ENCODE measurements at regions not wholly inside any gene's neighbourhood (a gene's known extent, or its start where the extent isn't known, plus 50 kb on each side); places are given as distances from the start of the nearest gene placed in this dataset.

GRCh38 chr13:22468824-22469223 lies 712.0 kb upstream of the SGCG start:
- no peaks in the 10 kb centered on the region for H3K27me3 ChIP-seq
- TF ChIP-seq CTCF (IDR thresholded peaks at IDR 0.05), result no peak
- H3K9me3 ChIP-seq, result no peaks in the 10 kb centered on the region
- no peak overlapping the region for H3K4me3 ChIP-seq
- no peaks in the 10 kb centered on the region for H3K4me1 ChIP-seq
- no peak overlapping the region for H3K27ac ChIP-seq
- H3K36me3 ChIP-seq, result no peaks in the 10 kb centered on the region
- DNase-seq (ENCODE audit: low spot score), result no peak

DNA sequence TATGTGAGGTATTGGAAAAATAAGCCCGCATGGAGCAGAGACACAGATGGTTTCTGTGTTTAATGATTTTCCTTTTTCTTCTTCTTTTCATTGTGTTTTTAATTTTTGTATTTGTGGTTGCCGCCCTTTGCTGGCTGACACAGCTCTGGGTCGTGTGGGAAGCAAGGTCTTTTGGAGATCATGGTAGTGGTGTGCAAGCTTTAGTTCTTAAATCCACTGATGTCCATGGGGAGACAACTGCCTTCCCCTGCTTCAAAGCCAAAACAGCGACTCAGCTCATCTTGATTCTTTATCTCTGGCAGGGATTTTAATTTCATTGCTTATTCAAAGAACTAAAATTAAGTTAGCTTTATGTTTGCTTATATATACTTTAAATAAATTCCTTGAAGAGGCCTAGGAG lies 711.3 kb upstream of the SGCG start:
- H3K9me3 ChIP-seq, result no peaks in the 10 kb centered on the region
- H3K27me3 ChIP-seq, result no peaks in the 10 kb centered on the region
- H3K4me1 ChIP-seq, result no peaks in the 10 kb centered on the region
- TF ChIP-seq CTCF (IDR thresholded peaks at IDR 0.05), result no peak
- no peaks in the 10 kb centered on the region for H3K36me3 ChIP-seq
- no peak overlapping the region for H3K27ac ChIP-seq
- no peak for DNase-seq (ENCODE audit: low spot score)
- no peak overlapping the region for H3K4me3 ChIP-seq

DNA sequence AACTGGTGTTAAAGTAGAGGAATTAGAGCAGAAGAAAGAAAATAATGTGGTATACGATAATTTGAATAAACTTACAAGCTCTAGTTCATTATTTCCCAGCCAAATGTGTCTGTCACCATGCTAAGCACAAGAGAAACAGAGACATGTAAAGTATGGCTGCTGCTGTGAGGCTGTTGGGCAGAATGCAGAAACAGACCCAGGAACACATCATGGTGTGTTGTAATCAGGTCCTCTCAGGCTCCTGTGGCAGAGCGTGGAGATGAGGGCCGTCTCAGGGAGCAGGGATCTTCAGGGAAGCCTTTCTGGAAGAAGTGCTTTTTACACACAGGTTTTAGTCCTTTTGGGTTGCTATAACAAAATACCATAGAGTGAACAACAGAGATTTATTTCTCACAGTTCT lies 710.7 kb upstream of the SGCG start:
- H3K27me3 ChIP-seq, result no peaks in the 10 kb centered on the region
- TF ChIP-seq CTCF (IDR thresholded peaks at IDR 0.05), result no peak
- no peak overlapping the region for H3K4me3 ChIP-seq
- no peaks in the 10 kb centered on the region for H3K4me1 ChIP-seq
- no peak overlapping the region for H3K27ac ChIP-seq
- no peak for DNase-seq (ENCODE audit: low spot score)
- no peaks in the 10 kb centered on the region for H3K36me3 ChIP-seq
- H3K9me3 ChIP-seq, result no peaks in the 10 kb centered on the region

GRCh38 chr13:22482496-22483000 lies 698.2 kb upstream of the SGCG start:
- H3K4me3 ChIP-seq, result no peak overlapping the region
- TF ChIP-seq CTCF (IDR thresholded peaks at IDR 0.05), result no peak
- no peaks in the 10 kb centered on the region for H3K27me3 ChIP-seq
- no peaks in the 10 kb centered on the region for H3K9me3 ChIP-seq
- H3K4me1 ChIP-seq, result no peaks in the 10 kb centered on the region
- DNase-seq (ENCODE audit: low spot score), result no peak
- H3K27ac ChIP-seq, result no peak overlapping the region
- no peaks in the 10 kb centered on the region for H3K36me3 ChIP-seq

DNA sequence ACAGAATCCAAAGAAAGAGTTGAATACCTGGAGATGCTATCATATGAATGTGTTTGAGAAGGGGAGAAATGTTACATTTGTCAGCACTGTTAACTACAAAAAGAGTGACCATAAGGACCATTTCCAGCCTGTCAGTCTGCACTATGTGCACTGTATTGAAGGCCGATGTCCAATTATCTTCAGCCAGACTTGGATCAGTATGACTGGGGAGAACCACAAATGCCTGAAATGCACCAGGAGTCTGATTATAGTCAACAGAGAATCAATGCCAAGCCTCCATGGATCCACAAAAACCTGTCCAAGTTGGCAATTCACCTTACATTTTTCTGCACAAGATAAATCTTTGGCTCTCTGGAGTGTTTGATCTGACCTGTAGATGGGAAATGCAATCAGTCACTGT lies 697.5 kb upstream of the SGCG start:
- no peak for DNase-seq (ENCODE audit: low spot score)
- TF ChIP-seq CTCF (IDR thresholded peaks at IDR 0.05), result no peak

GRCh38 chr13:22486490-22486889 lies 694.3 kb upstream of the SGCG start:
- no peaks in the 10 kb centered on the region for H3K9me3 ChIP-seq
- no peak for TF ChIP-seq CTCF (IDR thresholded peaks at IDR 0.05)
- no peaks in the 10 kb centered on the region for H3K4me1 ChIP-seq
- H3K4me3 ChIP-seq, result no peak overlapping the region
- no peaks in the 10 kb centered on the region for H3K27me3 ChIP-seq
- H3K27ac ChIP-seq, result no peak overlapping the region
- DNase-seq (ENCODE audit: low spot score), result no peak
- no peaks in the 10 kb centered on the region for H3K36me3 ChIP-seq

More for the DNA sequence above, 697.5 kb upstream of the SGCG start:
- H3K9me3 ChIP-seq, result no peaks in the 10 kb centered on the region
- H3K27ac ChIP-seq, result no peak overlapping the region
- H3K36me3 ChIP-seq, result no peaks in the 10 kb centered on the region
- H3K4me3 ChIP-seq, result no peak overlapping the region
- no peaks in the 10 kb centered on the region for H3K4me1 ChIP-seq
- H3K27me3 ChIP-seq, result no peaks in the 10 kb centered on the region

Measured in right atrium auricular region (tissue), 2 donors.